GM21786 (cell line): ENCODE measurements at regions not wholly inside any gene's neighbourhood (a gene's known extent, or its start where the extent isn't known, plus 50 kb on each side); places are given as distances from the start of the nearest gene placed in this dataset.
"Not testable (repeated sequence)": the region's sequence is repeated elsewhere in the genome, so short reads cannot be mapped to it uniquely, and the experiment has no call there.

Source experiments
- ATAC-seq: cut with Tn5 transposase; IDR thresholded peaks from one replicate; pipeline ENCODE4 v1.9.1; 2021; ENCODE audit not compliant: unreplicated experiment

DNA sequence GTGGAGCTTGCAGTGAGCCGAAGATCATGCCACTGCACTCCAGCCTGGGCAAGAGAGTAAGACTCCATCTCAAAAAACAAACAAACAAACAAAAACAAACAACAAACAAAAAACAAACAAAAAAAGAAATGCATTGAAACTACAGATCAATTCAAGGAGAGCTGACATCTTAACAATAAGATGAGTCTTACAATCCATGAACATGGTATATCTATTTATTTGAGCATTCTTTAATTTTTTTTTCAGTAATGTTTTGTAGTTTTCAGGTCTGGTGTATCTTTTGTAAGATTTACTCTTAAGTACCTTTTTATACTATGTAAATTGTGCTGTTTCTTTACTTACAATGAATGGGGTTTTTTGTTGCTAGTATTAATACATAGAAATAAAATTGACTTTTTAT is 140.1 kb upstream of the DAPK1 start:
- ATAC-seq: no peak

GRCh38 chr9:87359264-87359663 is 138.4 kb upstream of the DAPK1 start:
- ATAC-seq: no peak

DNA sequence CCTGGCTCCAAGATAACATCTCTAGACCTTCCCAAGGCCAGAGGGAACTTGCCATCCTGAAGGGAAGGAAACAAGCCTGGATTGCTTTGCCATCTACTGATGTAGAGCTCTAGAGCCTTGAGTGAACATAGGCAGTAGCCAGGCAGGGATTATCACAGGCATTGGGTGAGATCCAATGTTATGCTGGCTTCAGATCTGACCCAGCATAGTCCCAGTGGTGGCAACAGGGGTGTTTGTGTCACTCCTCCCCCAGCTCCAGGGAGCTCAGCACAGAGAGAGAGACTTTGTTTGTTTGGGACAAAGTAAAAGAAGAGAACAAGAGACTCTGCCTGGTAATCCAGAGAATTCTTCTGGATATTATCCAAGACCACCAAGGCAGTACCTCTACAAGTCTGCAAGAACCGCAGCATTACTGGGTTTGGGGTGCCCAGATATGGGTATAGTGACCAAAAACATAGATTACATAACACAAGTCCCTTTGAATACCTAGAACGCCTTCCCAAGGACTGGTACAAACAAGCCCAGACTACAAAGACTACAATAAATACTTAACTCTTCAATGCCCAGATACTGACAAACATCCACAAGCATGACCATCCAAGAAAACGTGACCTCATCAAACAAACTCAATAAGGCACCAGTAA is 137.6 kb upstream of the DAPK1 start:
- ATAC-seq: no peak

GRCh38 chr9:87370049-87370685 is 127.5 kb upstream of the DAPK1 start:
- no peak for ATAC-seq

DNA sequence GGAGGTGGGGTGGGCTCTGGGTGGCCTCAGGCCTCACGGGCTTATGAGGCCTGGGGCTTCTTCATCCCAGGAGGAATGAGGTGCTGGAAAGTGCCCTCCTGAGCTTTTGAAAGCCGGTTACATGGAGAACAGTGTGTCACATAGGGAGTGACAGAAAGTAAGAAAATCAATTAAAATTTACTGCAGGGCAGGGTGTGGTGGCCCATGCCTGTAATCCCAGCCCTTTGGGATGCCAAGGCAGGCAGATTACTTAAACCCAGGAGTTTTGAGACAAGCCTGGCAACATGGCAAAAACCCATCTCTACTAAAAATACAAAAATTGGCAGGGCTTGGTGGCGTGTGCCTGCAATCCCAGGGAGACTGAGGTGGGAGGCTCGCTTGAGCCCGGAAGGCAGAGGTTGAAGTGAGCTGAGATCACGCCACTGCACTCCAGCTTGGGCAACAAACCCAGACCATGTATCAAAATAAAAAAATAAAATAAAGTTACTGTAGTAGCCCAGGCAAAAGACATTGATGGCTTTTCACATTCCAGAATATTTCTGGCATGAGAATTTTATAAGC is 125.8 kb upstream of the DAPK1 start:
- ATAC-seq: no peak

- no peak for ATAC-seq
These were observed 125.3 kb upstream of the DAPK1 start for GRCh38 chr9:87372356-87372851.

- ATAC-seq: not testable (repeated sequence)
These were observed 123.4 kb upstream of the DAPK1 start for GRCh38 chr9:87374023-87374919.

DNA sequence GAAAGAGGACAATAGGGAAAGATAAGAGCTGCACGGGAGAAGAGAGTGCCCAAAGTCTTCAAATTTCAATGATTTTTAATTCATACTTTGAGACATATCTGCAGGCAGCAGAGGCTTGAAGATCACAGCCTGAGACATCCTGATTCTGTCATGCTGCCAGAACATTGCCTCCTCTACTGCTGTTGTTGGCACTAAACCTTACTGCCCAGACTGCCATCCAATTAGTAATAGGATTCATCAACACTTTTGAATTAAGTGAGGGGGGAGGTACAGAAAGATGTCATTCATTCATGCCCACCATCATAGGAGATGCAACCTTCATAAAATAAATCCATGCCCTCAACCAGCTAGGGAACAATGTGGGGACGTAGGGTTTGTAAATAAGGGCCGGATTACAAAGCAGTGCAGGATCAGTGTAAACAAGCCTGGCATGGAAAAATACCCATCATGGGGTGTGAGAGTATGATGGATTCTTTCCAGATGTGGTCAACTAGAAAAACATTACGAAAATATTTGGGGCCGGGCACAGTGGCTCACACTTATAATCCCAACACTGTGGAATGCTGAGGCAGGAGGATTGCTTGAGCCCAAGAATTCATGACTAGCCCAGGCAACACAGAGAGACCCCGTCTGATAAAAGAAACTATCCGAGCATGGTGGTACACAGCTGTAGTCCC is 122.1 kb upstream of the DAPK1 start:
- no peak for ATAC-seq

DNA sequence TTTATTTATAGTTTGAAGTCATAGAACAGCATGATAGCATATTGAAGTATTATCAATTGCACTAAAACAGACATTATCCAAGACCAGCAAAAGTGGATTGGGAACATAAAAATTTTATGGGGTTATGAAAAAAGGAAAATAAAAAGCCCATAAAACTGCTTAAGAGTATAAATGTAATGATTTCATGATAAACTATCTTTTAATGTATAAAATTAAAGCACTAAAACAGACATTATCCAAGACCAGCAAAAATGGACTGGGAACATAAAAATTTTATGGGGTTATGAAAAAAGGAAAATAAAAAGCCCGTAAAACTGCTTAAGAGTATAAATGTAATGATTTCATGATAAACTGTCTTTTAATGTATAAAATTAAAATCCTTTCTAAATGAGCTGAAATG is 119.0 kb upstream of the DAPK1 start:
- ATAC-seq: no peak

DNA sequence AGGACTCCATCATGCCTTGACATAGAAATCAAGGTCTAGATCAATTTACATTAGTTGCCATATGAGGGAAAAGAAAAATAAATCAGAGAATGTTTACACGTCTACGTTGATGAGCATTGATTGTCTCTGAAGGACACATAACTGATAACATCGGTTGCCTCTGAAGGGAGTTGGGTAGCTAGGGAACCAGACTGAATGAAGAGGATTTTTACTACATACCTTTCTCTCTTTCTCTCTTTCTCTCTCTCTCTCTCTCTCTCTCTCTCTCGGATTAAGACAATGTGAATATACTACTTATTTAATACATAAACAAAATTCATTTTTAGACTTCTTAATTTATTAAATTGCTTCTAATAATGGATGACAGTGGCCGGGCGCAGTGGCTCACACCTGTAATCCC is 118.4 kb upstream of the DAPK1 start:
- no peak for ATAC-seq

DNA sequence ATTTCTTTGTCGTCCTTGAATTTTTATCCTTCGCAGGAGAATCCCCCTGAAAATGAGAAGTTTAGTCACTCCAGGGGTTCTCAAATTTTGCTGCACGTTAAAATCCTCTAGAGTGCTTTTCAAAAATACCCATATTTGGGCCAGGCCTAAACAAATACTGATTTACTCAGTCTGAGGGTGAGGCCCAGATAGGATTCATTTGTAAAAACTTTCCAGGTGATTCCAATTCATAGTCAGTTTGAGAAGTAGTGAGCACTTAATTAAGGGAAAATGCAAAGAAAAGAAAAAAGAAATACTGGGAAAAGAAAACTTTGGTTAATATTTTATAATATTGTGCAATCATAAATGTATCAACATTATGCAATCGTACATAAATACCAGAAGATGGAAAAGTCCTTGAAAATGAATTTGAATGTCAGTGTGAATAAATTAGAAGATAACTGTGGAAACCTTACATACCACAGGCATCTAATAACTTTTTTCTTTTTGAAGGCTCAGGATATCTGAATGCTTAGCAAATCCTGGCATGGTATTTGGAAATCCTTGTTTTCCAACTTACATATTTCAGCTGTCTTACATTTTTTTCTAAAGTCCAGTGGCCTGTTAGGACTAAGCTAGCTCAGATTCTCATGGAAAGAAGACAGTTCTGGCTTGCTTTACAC is 116.5 kb upstream of the DAPK1 start:
- no peak for ATAC-seq

DNA sequence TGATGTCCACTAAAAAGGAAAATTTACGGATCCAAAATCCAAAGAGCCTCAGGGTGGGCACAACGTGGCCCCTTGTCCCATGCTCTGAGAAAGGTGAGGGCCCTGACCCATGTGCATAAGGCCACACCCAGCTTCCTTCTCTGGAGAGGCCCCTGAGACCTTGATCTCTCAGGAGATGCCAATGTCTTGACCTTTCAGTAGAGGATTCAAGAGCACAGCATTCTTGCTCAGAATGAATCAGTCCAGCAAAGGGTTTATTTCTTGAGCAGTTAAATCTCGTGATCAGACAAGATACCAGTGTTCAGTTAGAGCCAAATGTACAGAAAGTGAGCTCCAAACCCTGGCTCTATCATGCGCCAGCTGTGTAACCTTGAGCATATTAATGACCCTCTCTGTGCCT is 115.9 kb upstream of the DAPK1 start:
- no peak for ATAC-seq

DNA sequence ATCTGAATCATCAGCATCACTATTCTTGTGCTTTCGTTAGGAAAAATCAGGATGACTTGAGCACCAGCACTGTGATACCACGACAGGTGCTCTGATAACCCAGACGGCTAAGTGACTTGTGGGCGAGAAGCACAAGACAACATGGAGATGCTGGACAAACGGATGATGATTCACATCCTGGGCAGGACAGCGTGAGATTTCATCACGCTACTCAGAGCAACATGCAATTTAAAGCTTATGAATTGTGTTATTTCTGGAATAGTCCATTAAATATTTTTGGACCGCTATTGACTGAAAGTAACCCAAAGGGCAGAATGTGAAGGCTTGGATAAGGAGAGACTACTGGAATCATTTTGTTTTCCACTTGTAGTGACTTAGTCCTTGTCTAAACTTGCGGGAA is 114.8 kb upstream of the DAPK1 start:
- ATAC-seq: no peak

- ATAC-seq: no peak
These were observed 114.1 kb upstream of the DAPK1 start for GRCh38 chr9:87383344-87384150.

DNA sequence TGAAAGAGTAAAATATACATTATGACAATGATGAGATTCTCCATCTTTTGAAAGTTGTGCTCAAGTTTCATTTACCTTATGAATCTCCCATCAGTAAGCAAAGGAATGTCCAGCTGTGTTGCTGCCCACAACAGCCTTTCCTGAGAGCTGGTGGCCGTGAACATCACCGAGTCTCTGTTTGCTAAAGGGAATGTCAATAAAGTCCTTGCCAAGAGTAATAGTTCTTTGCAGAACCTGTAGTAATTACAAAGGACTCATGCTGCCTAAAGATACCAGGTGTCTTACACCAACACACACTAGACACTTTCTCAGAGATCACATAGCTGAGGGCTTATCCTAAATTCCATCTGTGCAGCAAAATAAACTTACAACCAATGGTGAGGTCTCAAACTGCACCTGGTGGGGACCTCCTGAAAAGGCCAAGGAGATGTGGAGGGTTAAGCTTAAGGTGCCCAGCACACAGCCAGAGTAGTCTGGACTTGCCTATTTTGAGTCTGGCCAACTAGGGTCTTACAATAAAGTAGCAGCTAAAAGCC is 111.1 kb upstream of the DAPK1 start:
- ATAC-seq: no peak

- ATAC-seq: no peak
These were observed 110.2 kb upstream of the DAPK1 start for GRCh38 chr9:87387351-87388011.

GRCh38 chr9:87388708-87389107 is 109.0 kb upstream of the DAPK1 start:
- ATAC-seq: not testable (repeated sequence)

- no peak for ATAC-seq
These were observed 107.7 kb upstream of the DAPK1 start for GRCh38 chr9:87389936-87390335.

DNA sequence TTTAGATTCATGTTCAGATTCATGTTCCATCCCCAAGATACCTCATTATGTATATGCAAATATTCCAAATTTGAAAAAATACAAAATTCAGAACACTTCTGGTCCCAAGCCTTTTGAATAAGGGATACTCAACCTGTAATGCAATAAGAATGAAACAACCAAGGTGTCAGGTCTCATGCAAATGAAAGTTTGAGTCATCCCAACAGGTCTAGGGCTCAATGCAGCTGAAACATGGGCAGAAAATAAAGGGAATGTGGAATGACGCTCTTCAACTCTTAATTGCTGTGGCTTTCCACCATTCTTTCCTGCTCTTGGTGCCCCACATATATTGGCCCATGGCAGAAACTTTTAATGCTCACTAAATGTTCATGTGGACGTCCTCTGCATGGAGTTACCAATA is 107.3 kb upstream of the DAPK1 start:
- ATAC-seq: no peak
